ENCODE measurements at regions not wholly inside any gene's neighbourhood (a gene's known extent, or its start where the extent isn't known, plus 50 kb on each side); places are given as distances from the start of the nearest gene placed in this dataset.
"Not testable (repeated sequence)": the region's sequence is repeated elsewhere in the genome, so short reads cannot be mapped to it uniquely, and the experiment has no call there.

GRCh38 chr18:64752707-64753106 is 603.8 kb upstream of the LINC00305 start:
- no peak overlapping the region for H3K4me3 ChIP-seq
- H3K27me3 ChIP-seq: no peaks in the 10 kb centered on the region
- TF ChIP-seq CTCF (IDR thresholded peaks at IDR 0.05) (no peak), POLR2A (IDR thresholded peaks at IDR 0.05) (no peak)
- no peak overlapping the region for H3K27ac ChIP-seq
- DNase-seq: no peak
- H3K9me3 ChIP-seq: no peaks in the 10 kb centered on the region
- no peaks in the 10 kb centered on the region for H3K4me1 ChIP-seq
- no peaks in the 10 kb centered on the region for H3K36me3 ChIP-seq
- intact Hi-C loops (cut with DNase I; ENCODE audit: low total_unique reads): no loop called here

- TF ChIP-seq POLR2A (IDR thresholded peaks at IDR 0.05) (no peak), CTCF (IDR thresholded peaks at IDR 0.05) (no peak)
- Histone ChIP-seq H3K4me3 (no peak overlapping the region), H3K27ac (no peak overlapping the region), H3K9me3 (no peaks in the 10 kb centered on the region), H3K27me3 (no peaks in the 10 kb centered on the region), H3K4me1 (no peaks in the 10 kb centered on the region), H3K36me3 (no peaks in the 10 kb centered on the region)
- DNase-seq: no peak
- intact Hi-C loops (cut with DNase I; ENCODE audit: low total_unique reads): no loop called here
Observed at GRCh38 chr18:64749884-64750283, 601.0 kb upstream of the LINC00305 start.

GRCh38 chr18:64747803-64748202 is 598.9 kb upstream of the LINC00305 start:
- intact Hi-C loops (cut with DNase I; ENCODE audit: low total_unique reads): no loop called here
- H3K4me3 ChIP-seq: no peak overlapping the region
- H3K36me3 ChIP-seq: no peaks in the 10 kb centered on the region
- no peaks in the 10 kb centered on the region for H3K4me1 ChIP-seq
- H3K27me3 ChIP-seq: no peaks in the 10 kb centered on the region
- TF ChIP-seq CTCF (IDR thresholded peaks at IDR 0.05) (no peak), POLR2A (IDR thresholded peaks at IDR 0.05) (no peak)
- H3K9me3 ChIP-seq: no peaks in the 10 kb centered on the region
- H3K27ac ChIP-seq: no peak overlapping the region
- DNase-seq: no peak

- no peaks in the 10 kb centered on the region for H3K4me1 ChIP-seq
- no peaks in the 10 kb centered on the region for H3K27me3 ChIP-seq
- no peaks in the 10 kb centered on the region for H3K36me3 ChIP-seq
- DNase-seq: no peak
- TF ChIP-seq POLR2A (IDR thresholded peaks at IDR 0.05): no peak
- no peak for TF ChIP-seq CTCF (IDR thresholded peaks at IDR 0.05)
- intact Hi-C loops (cut with DNase I; ENCODE audit: low total_unique reads): no loop called here
- no peak overlapping the region for H3K4me3 ChIP-seq
- no peak overlapping the region for H3K27ac ChIP-seq
- H3K9me3 ChIP-seq: no peaks in the 10 kb centered on the region
Observed at GRCh38 chr18:64742898-64743297, 594.0 kb upstream of the LINC00305 start.

GRCh38 chr18:64734063-64734462 is 585.2 kb upstream of the LINC00305 start:
- TF ChIP-seq POLR2A (IDR thresholded peaks at IDR 0.05) (no peak), CTCF (IDR thresholded peaks at IDR 0.05) (no peak)
- Histone ChIP-seq H3K4me1 (no peaks in the 10 kb centered on the region), H3K9me3 (no peaks in the 10 kb centered on the region), H3K4me3 (no peak overlapping the region), H3K36me3 (no peaks in the 10 kb centered on the region), H3K27ac (no peak overlapping the region), H3K27me3 (no peaks in the 10 kb centered on the region)
- no peak for DNase-seq
- intact Hi-C loops (cut with DNase I; ENCODE audit: low total_unique reads): no loop called here

GRCh38 chr18:64725657-64726056 is 576.8 kb upstream of the LINC00305 start:
- H3K27ac ChIP-seq; H3K4me3 ChIP-seq; H3K4me1 ChIP-seq; H3K36me3 ChIP-seq; H3K9me3 ChIP-seq; H3K27me3 ChIP-seq; intact Hi-C loops (cut with DNase I; ENCODE audit: low total_unique reads); DNase-seq: not testable (repeated sequence)
